H9 (cell line): ENCODE measurements at regions not wholly inside any gene's neighbourhood (a gene's known extent, or its start where the extent isn't known, plus 50 kb on each side); places are given as distances from the start of the nearest gene placed in this dataset.

ENCODE experiments used
- DNase-seq: peaks from one replicate; pipeline ENCODE4 v3.0.0-alpha.2; 2017
- H2AFZ ChIP-seq: one replicate; pipeline ENCODE4 v1.6.1; 2013; ENCODE audit warnings: mild to moderate bottlenecking, low read length, control low read depth, moderate library complexity
- H2AK5ac ChIP-seq: 2 replicates; pipeline ENCODE4 v1.6.1; 2013; ENCODE audit warnings: low read length, control low read depth, mixed read lengths; ENCODE audit not compliant: insufficient read length
- H2BK120ac ChIP-seq: one replicate; pipeline ENCODE4 v1.6.1; 2013; ENCODE audit warnings: low read depth, mild to moderate bottlenecking, low read length, control low read depth, inconsistent platforms; ENCODE audit not compliant: poor library complexity, severe bottlenecking
- H2BK12ac ChIP-seq: 2 replicates; pipeline ENCODE4 v1.6.1; 2013; ENCODE audit warnings: low read length, control low read depth, mixed read lengths, low read depth; ENCODE audit not compliant: insufficient read length
- H2BK15ac ChIP-seq: 2 replicates; pipeline ENCODE4 v1.6.1; 2013; ENCODE audit warnings: low read depth, low read length, control low read depth
- H2BK20ac ChIP-seq: one replicate; pipeline ENCODE4 v1.6.1; 2013; ENCODE audit warnings: low read depth, mild to moderate bottlenecking, low read length, control low read depth, inconsistent platforms; ENCODE audit not compliant: poor library complexity, severe bottlenecking
- H2BK5ac ChIP-seq: 2 replicates; pipeline ENCODE4 v1.6.1; 2013; ENCODE audit warnings: low read length, control low read depth, mixed read lengths; ENCODE audit not compliant: insufficient read length
- H3K14ac ChIP-seq: 2 replicates; pipeline ENCODE4 v1.6.1; 2013; ENCODE audit warnings: low read length, control low read depth; ENCODE audit not compliant: insufficient read depth
- H3K18ac ChIP-seq: 2 replicates; pipeline ENCODE4 v1.6.1; 2013; ENCODE audit warnings: low read depth, mild to moderate bottlenecking, mixed read lengths, low read length, control low read depth; ENCODE audit not compliant: insufficient read length
- H3K23ac ChIP-seq: 2 replicates; pipeline ENCODE4 v1.6.1; 2013; ENCODE audit warnings: low read length, control low read depth, mixed read lengths, low read depth; ENCODE audit not compliant: insufficient read length
- H3K23me2 ChIP-seq: 2 replicates; pipeline ENCODE4 v1.6.1; 2013; ENCODE audit warnings: low read depth, mild to moderate bottlenecking, mixed read lengths, low read length, control low read depth; ENCODE audit not compliant: insufficient read length, poor library complexity, severe bottlenecking
- H3K27ac ChIP-seq: 2 replicates; pipeline ENCODE4 v1.5.1; 2013; ENCODE audit warnings: low read length, control low read depth, mixed read lengths, low read depth; ENCODE audit not compliant: insufficient read length
- H3K27me3 ChIP-seq: 2 replicates; pipeline ENCODE4 v1.6.1; 2013; ENCODE audit warnings: low read length, control low read depth, inconsistent platforms; ENCODE audit not compliant: insufficient read depth
- H3K4ac ChIP-seq: 2 replicates; pipeline ENCODE4 v1.6.1; 2013; ENCODE audit warnings: low read depth, mild to moderate bottlenecking, control low read depth, inconsistent platforms, low read length, moderate library complexity
- H3K4me1 ChIP-seq: 2 replicates; pipeline ENCODE4 v1.6.1; 2013; ENCODE audit warnings: low read length, control low read depth, inconsistent platforms; ENCODE audit not compliant: insufficient read depth
- H3K4me2 ChIP-seq: 2 replicates; pipeline ENCODE4 v1.6.1; 2013; ENCODE audit warnings: low read length, control low read depth, mixed read lengths; ENCODE audit not compliant: insufficient read length, insufficient read depth
- H3K56ac ChIP-seq: 2 replicates; pipeline ENCODE4 v1.6.1; 2013; ENCODE audit warnings: low read depth, mild to moderate bottlenecking, mixed read lengths, low read length, control low read depth; ENCODE audit not compliant: insufficient read length
- H3K79me1 ChIP-seq: 2 replicates; pipeline ENCODE4 v1.6.1; 2013; ENCODE audit warnings: low read depth, mild to moderate bottlenecking, moderate library complexity, low read length, control low read depth, inconsistent platforms; ENCODE audit not compliant: insufficient read depth, poor library complexity, severe bottlenecking
- H3K79me2 ChIP-seq: 2 replicates; pipeline ENCODE4 v1.6.1; 2013; ENCODE audit warnings: low read length, control low read depth, inconsistent platforms; ENCODE audit not compliant: insufficient read depth
- H3K9ac ChIP-seq: 2 replicates; pipeline ENCODE4 v1.6.1; 2013; ENCODE audit warnings: low read length, control low read depth, mixed read lengths; ENCODE audit not compliant: insufficient read length; ENCODE audit errors: extremely low read depth
- H3K9me3 ChIP-seq: one replicate; pipeline ENCODE4 v1.6.1; 2013; ENCODE audit warnings: low read depth, low read length, inconsistent platforms; ENCODE audit not compliant: control insufficient read depth
- H3T11ph ChIP-seq: one replicate; pipeline ENCODE4 v1.6.1; 2013; ENCODE audit warnings: mild to moderate bottlenecking, low read length, control low read depth, inconsistent platforms
- H4K20me1 ChIP-seq: one replicate; pipeline ENCODE4 v1.6.1; 2013; ENCODE audit not compliant: control insufficient read depth, insufficient read length, insufficient read depth
- H4K5ac ChIP-seq: 2 replicates; pipeline ENCODE4 v1.6.1; 2013; ENCODE audit warnings: low read depth, mild to moderate bottlenecking, mixed read lengths, low read length, control low read depth; ENCODE audit not compliant: insufficient read length
- H4K8ac ChIP-seq: replicated peaks from 2 replicates; pipeline ENCODE4 v1.6.1; 2013; ENCODE audit warnings: low read length, control low read depth, mixed read lengths, low read depth; ENCODE audit not compliant: insufficient read length
- H4K91ac ChIP-seq: 2 replicates; pipeline ENCODE4 v1.6.1; 2013; ENCODE audit warnings: low read depth, mild to moderate bottlenecking, moderate library complexity, mixed read lengths, low read length, control low read depth; ENCODE audit not compliant: insufficient read length
- H3K27ac Mint-ChIP-seq, 3 experiments: 2 replicates in 2 of 3; 3 replicates in 1 of 3; pipeline ENCODE4 v1.8.0; 2020 to 2021; ENCODE audit warnings: mixed read lengths in 3 of 3, mild to moderate bottlenecking in 1 of 3, moderate library complexity in 1 of 3
- H3K27me3 Mint-ChIP-seq: 2 replicates; pipeline ENCODE4 v1.8.0; 2021; ENCODE audit warnings: low read depth, mild to moderate bottlenecking, moderate library complexity, mixed read lengths
- H3K36me3 Mint-ChIP-seq, 3 experiments: 2 replicates in 2 of 3; 3 replicates in 1 of 3; pipeline ENCODE4 v1.8.0; 2020 to 2021; ENCODE audit warnings: low read depth in 3 of 3, mixed read lengths in 3 of 3; ENCODE audit not compliant: insufficient read depth in 1 of 3
- H3K4me1 Mint-ChIP-seq, 2 experiments: 2 replicates each; pipeline ENCODE4 v1.8.0; 2020; ENCODE audit warnings: mixed read lengths in 2 of 2
- H3K4me3 Mint-ChIP-seq, 2 experiments: 2 replicates in 1 of 2; 3 replicates in 1 of 2; pipeline ENCODE4 v1.8.0; 2020 to 2021; ENCODE audit warnings: mild to moderate bottlenecking in 2 of 2, mixed read lengths in 2 of 2, moderate library complexity in 1 of 2
- H3K9me3 Mint-ChIP-seq, 2 experiments: 2 replicates in 1 of 2; 3 replicates in 1 of 2; pipeline ENCODE4 v1.8.0; 2020; ENCODE audit warnings: mild to moderate bottlenecking in 2 of 2, mixed read lengths in 2 of 2, moderate library complexity in 1 of 2
- CTCF ChIP-seq: fragments of 200-600 bp; sonication (generic); conservative IDR thresholded peaks from 3 replicates; pipeline ENCODE4 v1.8.0; 2021; ENCODE audit warnings: antibody characterized with exemption, mild to moderate bottlenecking
- WGBS: extraction: QIAGEN DNeasy Blood & Tissue Kit; methylation state at CpG from one replicate; pipeline ENCODE4 v1.1.7; 2013; ENCODE audit warnings: missing lambda C conversion rate, low lambda C conversion rate, mixed read lengths; ENCODE audit not compliant: insufficient read length; ENCODE audit errors: extremely low coverage; 5-methylcytosine and 5-hydroxymethylcytosine counted together

- Mint-ChIP-seq H3K27me3 (no peaks in the 10 kb centered on the region), H3K4me3 (no peak overlapping the region), H3K4me1 (no peaks in the 10 kb centered on the region), H3K9me3 (no peaks in the 10 kb centered on the region), H3K36me3 (no peaks in the 10 kb centered on the region), H3K27ac (no peak overlapping the region)
- Histone ChIP-seq H3K18ac (no peak overlapping the region), H2BK20ac (no peak overlapping the region), H2BK12ac (no peak overlapping the region), H2BK120ac (no peak overlapping the region), H2AFZ (no peak overlapping the region), H3T11ph (no peak overlapping the region), H2BK15ac (no peak overlapping the region), H4K91ac (no peak overlapping the region), H3K4me1 (no peaks in the 10 kb centered on the region), H4K5ac (no peak overlapping the region), H3K9ac (no peak overlapping the region), H3K23me2 (no peaks in the 10 kb centered on the region), H3K9me3 (no peaks in the 10 kb centered on the region), H2BK5ac (no peak overlapping the region), H3K27ac (no peak overlapping the region), H3K23ac (no peak overlapping the region), H3K27me3 (no peaks in the 10 kb centered on the region), H4K8ac (no peak overlapping the region), H3K56ac (no peak overlapping the region), H4K20me1 (no peaks in the 10 kb centered on the region), H3K4me2 (no peak overlapping the region), H3K14ac (no peak overlapping the region), H3K4ac (no peak overlapping the region), H3K79me2 (no peaks in the 10 kb centered on the region), H2AK5ac (no peak overlapping the region), H3K79me1 (no peaks in the 10 kb centered on the region)
- no peak for DNase-seq
- WGBS, result no CpG with 5 or more reads among the region's 7 CpGs
- TF ChIP-seq CTCF, result no peak
Observed at GRCh38 chr1:192904438-192904895, 95.6 kb downstream of the RGS2 start.
